IMR-90 (cell line): ENCODE measurements at regions not wholly inside any gene's neighbourhood (a gene's known extent, or its start where the extent isn't known, plus 50 kb on each side); places are given as distances from the start of the nearest gene placed in this dataset.

Source experiments
- ATAC-seq: fragments of 200-7000 bp; cut with Tn5 transposase; 2 replicates; pipeline ENCODE4 v1.9.1; 2020; ENCODE audit warnings: low read depth, mild to moderate bottlenecking, moderate library complexity
- BruUV-seq: library from RNA; stranded (reverse); fragments of 400-500 nt; replicated peaks from 2 replicates; lab custom pipeline; 2021; lab: Mats Ljungman, UMichigan
- CTCF ChIA-PET: fragments of 300-600 bp; formaldehyde crosslinking; extraction: SDS; loops from one replicate; lab custom pipeline; 2021; ENCODE audit warnings: antibody characterized with exemption; lab: Yijun Ruan, JAX
- POLR2A ChIA-PET: fragments of 300-600 bp; sonication (Branson Sonifier 250); formaldehyde crosslinking; loops from one replicate; lab custom pipeline; 2022; ENCODE audit warnings: antibody characterized with exemption; ENCODE audit not compliant: unreplicated experiment; lab: Charles Lee
- DNase-seq: peaks from one replicate; pipeline ENCODE4 v3.0.0; 2013
- H2AFZ ChIP-seq: replicated peaks from 2 replicates; pipeline ENCODE3; 2013; ENCODE audit warnings: low read length, mild to moderate bottlenecking; ENCODE audit not compliant: poor library complexity
- H2AK5ac ChIP-seq: 2 replicates; pipeline ENCODE4 v1.6.1; 2013; ENCODE audit warnings: low read depth, low read length, inconsistent platforms
- H2AK9ac ChIP-seq: replicated peaks from 2 replicates; pipeline ENCODE3; 2013; ENCODE audit warnings: mild to moderate bottlenecking, low read depth, low read length, moderate library complexity; ENCODE audit not compliant: poor library complexity
- H2BK120ac ChIP-seq: 2 replicates; pipeline ENCODE4 v1.6.1; 2013; ENCODE audit warnings: low read depth, low read length, inconsistent platforms
- H2BK15ac ChIP-seq: 3 replicates; pipeline ENCODE4 v1.6.1; 2013; ENCODE audit warnings: low read depth, low read length, inconsistent platforms
- H2BK20ac ChIP-seq: 2 replicates; pipeline ENCODE4 v1.6.1; 2013; ENCODE audit warnings: low read depth, mild to moderate bottlenecking, inconsistent platforms, low read length, moderate library complexity
- H2BK5ac ChIP-seq: 2 replicates; pipeline ENCODE4 v1.6.1; 2013; ENCODE audit warnings: mild to moderate bottlenecking, low read depth, low read length, inconsistent platforms; ENCODE audit not compliant: poor library complexity, severe bottlenecking
- H3K14ac ChIP-seq: replicated peaks from 2 replicates; pipeline ENCODE4 v1.6.1; 2013; ENCODE audit warnings: low read depth, low read length, inconsistent platforms
- H3K18ac ChIP-seq: 2 replicates; pipeline ENCODE4 v1.6.1; 2013; ENCODE audit warnings: low read depth, low read length, control low read depth
- H3K23ac ChIP-seq: 2 replicates; pipeline ENCODE4 v1.6.1; 2013; ENCODE audit warnings: low read depth, low read length, inconsistent platforms
- H3K27ac ChIP-seq: 2 replicates; pipeline ENCODE4 v1.5.1; 2013; ENCODE audit warnings: mild to moderate bottlenecking, control low read depth, low read length; ENCODE audit not compliant: insufficient read depth
- H3K27me3 ChIP-seq: 2 replicates; pipeline ENCODE4 v1.6.1; 2013; ENCODE audit warnings: low read length; ENCODE audit not compliant: control insufficient read depth, insufficient read depth
- H3K36me3 ChIP-seq: 2 replicates; pipeline ENCODE4 v1.6.1; 2013; ENCODE audit warnings: low read length, mixed read lengths; ENCODE audit not compliant: control insufficient read depth, insufficient read depth
- H3K4ac ChIP-seq: 2 replicates; pipeline ENCODE4 v1.6.1; 2013; ENCODE audit warnings: low read depth, low read length, inconsistent platforms
- H3K4me1 ChIP-seq: 2 replicates; pipeline ENCODE4 v1.6.1; 2013; ENCODE audit warnings: low read length, mixed read lengths; ENCODE audit not compliant: control insufficient read depth, insufficient read depth
- H3K4me2 ChIP-seq: 2 replicates; pipeline ENCODE4 v1.6.1; 2013; ENCODE audit warnings: low read depth, mild to moderate bottlenecking, control low read depth, low read length, moderate library complexity
- H3K4me3 ChIP-seq: 2 replicates; pipeline ENCODE4 v1.5.1; 2013; ENCODE audit warnings: low read depth, mild to moderate bottlenecking, control low read depth, low read length, moderate library complexity; ENCODE audit not compliant: insufficient read depth
- H3K56ac ChIP-seq: 2 replicates; pipeline ENCODE4 v1.6.1; 2013; ENCODE audit warnings: low read length, inconsistent platforms; ENCODE audit not compliant: insufficient read depth; ENCODE audit errors: extremely low read depth
- H3K79me1 ChIP-seq, 2 experiments: 2 replicates each; pipeline ENCODE4 v1.6.1; 2013; ENCODE audit warnings: low read length in 2 of 2, inconsistent platforms in 1 of 2, low read depth in 1 of 2
- H3K9ac ChIP-seq: 2 replicates; pipeline ENCODE4 v1.6.1; 2013; ENCODE audit warnings: low read depth, low read length, control low read depth
- H3K9me1 ChIP-seq: 2 replicates; pipeline ENCODE4 v1.6.1; 2013; ENCODE audit warnings: low read length, inconsistent platforms; ENCODE audit not compliant: insufficient read depth
- H3K9me3 ChIP-seq: 2 replicates; pipeline ENCODE4 v1.6.1; 2013; ENCODE audit warnings: low read length; ENCODE audit not compliant: control insufficient read depth, insufficient read depth
- H4K20me1 ChIP-seq: 2 replicates; pipeline ENCODE4 v1.6.1; 2013; ENCODE audit warnings: low read length, inconsistent platforms; ENCODE audit not compliant: insufficient read depth
- H4K5ac ChIP-seq: 2 replicates; pipeline ENCODE4 v1.6.1; 2013; ENCODE audit warnings: mild to moderate bottlenecking, low read depth, low read length, control low read depth
- H4K8ac ChIP-seq, 2 experiments: 2 replicates each; pipeline ENCODE4 v1.6.1; 2013; ENCODE audit warnings: low read depth in 2 of 2, low read length in 2 of 2, control low read depth in 1 of 2, inconsistent platforms in 1 of 2
- H4K91ac ChIP-seq: 2 replicates; pipeline ENCODE4 v1.6.1; 2013; ENCODE audit warnings: low read depth, low read length, inconsistent platforms; ENCODE audit not compliant: insufficient read depth
- CEBPB ChIP-seq: IDR thresholded peaks from 2 replicates; pipeline ENCODE4 v1.6.1; 2012; ENCODE audit warnings: low read depth, low read length, improper control_type of control experiment
- CHD1 ChIP-seq: IDR thresholded peaks from 2 replicates; pipeline ENCODE4 v1.6.1; 2012; ENCODE audit warnings: low read depth, low read length, improper control_type of control experiment
- ELK1 ChIP-seq: fragments of 150-350 bp; IDR thresholded peaks from 2 replicates; pipeline ENCODE4 v1.6.1; 2016; ENCODE audit warnings: low read depth, mild to moderate bottlenecking, low read length, moderate library complexity, borderline replicate concordance
- FOS ChIP-seq: fragments of 150-350 bp; IDR thresholded peaks from 2 replicates; pipeline ENCODE4 v1.6.1; 2016; ENCODE audit warnings: low read depth, low read length
- POLR2A ChIP-seq: IDR thresholded peaks from 2 replicates; pipeline ENCODE4 v1.6.1; 2012; ENCODE audit warnings: mild to moderate bottlenecking, low read depth, low read length
- RAD21 ChIP-seq: IDR thresholded peaks from 2 replicates; pipeline ENCODE4 v1.6.1; 2012; ENCODE audit warnings: low read length, improper control_type of control experiment
- USF2 ChIP-seq: fragments of 150-350 bp; IDR thresholded peaks from 2 replicates; pipeline ENCODE4 v1.6.1; 2017; ENCODE audit warnings: mild to moderate bottlenecking, antibody characterized with exemption, low read length, low read depth
- WGBS, 2 experiments: methylation state at CpG; one replicate each; pipeline versions ENCODE4 v1.1.5 to v1.1.7; 2013; ENCODE audit warnings: missing lambda C conversion rate in 2 of 2; ENCODE audit not compliant: insufficient read length in 1 of 2; ENCODE audit errors: extremely low coverage in 2 of 2; 5-methylcytosine and 5-hydroxymethylcytosine counted together
- dilution Hi-C: fragments of 300-500 bp; cut with HindIII; formaldehyde crosslinking; loops from one replicate; pipeline ENCODE4 v1.14.3; 2018; ENCODE audit warnings: low sequenced_read_pairs; ENCODE audit not compliant: unreplicated experiment
- in situ Hi-C: fragments of 300-500 bp; cut with MboI; formaldehyde crosslinking; loops from 3 replicates; pipeline ENCODE4 v1.14.3; 2019; ENCODE audit warnings: low sequenced_read_pairs, inconsistent platforms, mixed read lengths
- intact Hi-C: fragments of 100-400 bp; cut with micrococcal nuclease; formaldehyde crosslinking; loops from 2 replicates; pipeline ENCODE4 v1.10.0; 2022

- Histone ChIP-seq H2BK120ac (no peak overlapping the region), H4K20me1 (no peaks in the 10 kb centered on the region), H2AFZ (no peak overlapping the region), H3K79me1 (no peaks in the 10 kb centered on the region), H3K4me3 (no peak overlapping the region), H3K4me2 (no peak overlapping the region), H2BK5ac (no peak overlapping the region), H3K9ac (no peak overlapping the region), H3K27me3 (no peaks in the 10 kb centered on the region), H2BK20ac (no peak overlapping the region), H2AK5ac (no peak overlapping the region), H3K4me1 (no peaks in the 10 kb centered on the region), H3K14ac (no peak overlapping the region), H3K9me3 (peaks cover 42% of the 10 kb centered on the region), H3K56ac (no peak overlapping the region), H3K9me1 (no peaks in the 10 kb centered on the region), H4K8ac (no peak overlapping the region), H3K23ac (no peak overlapping the region), H4K91ac (no peak overlapping the region), H3K36me3 (no peaks in the 10 kb centered on the region), H2BK15ac (no peak overlapping the region), H3K27ac (no peak overlapping the region), H3K4ac (no peak overlapping the region), H2AK9ac (no peak overlapping the region), H3K18ac (no peak overlapping the region), H4K5ac (no peak overlapping the region)
- 10% methylated on average over 2 of the region's 5 CpGs; no CpG with 5 or more reads in 1 of the 2 experiments for WGBS, 2 experiments
- ChIA-PET POLR2A (no interaction called here), CTCF (no interaction called here)
- intact Hi-C loops (no loop called here), dilution Hi-C loops (no loop called here), in situ Hi-C loops (no loop called here)
- DNase-seq, result no peak
- BruUV-seq, result no TSS peak
- TF ChIP-seq RAD21 (no peak), CEBPB (no peak), POLR2A (no peak), ELK1 (no peak), CHD1 (no peak), FOS (no peak), USF2 (no peak)
- no peak for ATAC-seq
Measured at GRCh38 chr2:129457277-129457818, 522.1 kb upstream of the RAB6C start.
